Natural killer cell (primary cell): ENCODE measurements at regions not wholly inside any gene's neighbourhood (a gene's known extent, or its start where the extent isn't known, plus 50 kb on each side); places are given as distances from the start of the nearest gene placed in this dataset.

ENCODE experiments used
- ATAC-seq, 3 donors: fragments of 150-1000 bp in 2 of 3; fragments of 200-7000 bp in 1 of 3; cut with Tn5 transposase; 1 replicate in 1 of 3; 2 replicates in 2 of 3; pipeline ENCODE4 v1.10.0; 2021; ENCODE audit warnings: mild to moderate bottlenecking in 2 of 3, moderate library complexity in 2 of 3
- DNase-seq, 2 donors: peaks; one replicate each; pipeline versions ENCODE4 v3.0.0 to v3.0.0-alpha.2; 2013 to 2021; ENCODE audit warnings: mixed read lengths in 1 of 2
- H3K27ac ChIP-seq: one replicate; pipeline ENCODE4 v1.5.1; 2013; ENCODE audit warnings: mild to moderate bottlenecking, low read length
- H3K27me3 ChIP-seq: one replicate; pipeline ENCODE4 v1.6.1; 2013; ENCODE audit warnings: low read length; ENCODE audit not compliant: control insufficient read depth, insufficient read depth
- H3K36me3 ChIP-seq: one replicate; pipeline ENCODE4 v1.6.1; 2013; ENCODE audit warnings: low read length; ENCODE audit not compliant: control insufficient read depth, insufficient read depth
- H3K4me1 ChIP-seq: one replicate; pipeline ENCODE4 v1.6.1; 2013; ENCODE audit warnings: low read length; ENCODE audit not compliant: control insufficient read depth, insufficient read depth
- H3K4me3 ChIP-seq: one replicate; pipeline ENCODE4 v1.5.1; 2013; ENCODE audit warnings: low read length
- H3K9me3 ChIP-seq: one replicate; pipeline ENCODE4 v1.6.1; 2013; ENCODE audit warnings: low read length; ENCODE audit not compliant: control insufficient read depth, insufficient read depth
- H3K27ac Mint-ChIP-seq, 2 donors: one replicate each; pipeline ENCODE4 v1.8.0; 2022; ENCODE audit warnings: mild to moderate bottlenecking in 2 of 2, mixed read lengths in 2 of 2, moderate library complexity in 1 of 2
- H3K27me3 Mint-ChIP-seq, 2 donors: one replicate each; pipeline ENCODE4 v1.8.0; 2022; ENCODE audit warnings: low read depth in 2 of 2, mixed read lengths in 2 of 2
- H3K36me3 Mint-ChIP-seq: one replicate; pipeline ENCODE4 v1.8.0; 2022; ENCODE audit warnings: mixed read lengths
- H3K4me1 Mint-ChIP-seq, 2 donors: one replicate each; pipeline ENCODE4 v1.8.0; 2022; ENCODE audit warnings: mixed read lengths in 2 of 2
- H3K4me3 Mint-ChIP-seq: one replicate; pipeline ENCODE4 v1.8.0; 2022; ENCODE audit warnings: mild to moderate bottlenecking, moderate library complexity, mixed read lengths
- H3K9me3 Mint-ChIP-seq, 2 donors: one replicate each; pipeline ENCODE4 v1.8.0; 2022; ENCODE audit warnings: mixed read lengths in 2 of 2
- CTCF ChIP-seq: fragments of 200-600 bp; IDR thresholded peaks from one replicate; pipeline ENCODE4 v1.8.0; 2022; ENCODE audit warnings: antibody characterized with exemption
- WGBS: methylation state at CpG from one replicate; pipeline ENCODE4 v1.1.7; 2013; ENCODE audit warnings: missing lambda C conversion rate; ENCODE audit not compliant: insufficient coverage; 5-methylcytosine and 5-hydroxymethylcytosine counted together
- intact Hi-C: fragments of 100-400 bp; cut with micrococcal nuclease; formaldehyde crosslinking; loops from one replicate; pipeline ENCODE4 v1.14.2; 2022

GRCh38 chr2:39875914-39876267 lies 96.8 kb upstream of the THUMPD2 start:
- no peaks in the 10 kb centered on the region for H3K27me3 ChIP-seq
- no peaks in the 10 kb centered on the region for H3K36me3 ChIP-seq
- no peaks in the 10 kb centered on the region for H3K9me3 ChIP-seq
- TF ChIP-seq CTCF, result no peak
- H3K36me3 Mint-ChIP-seq, result no peaks in the 10 kb centered on the region
- no peaks in the 10 kb centered on the region for H3K4me1 ChIP-seq
- no peak for DNase-seq
- ATAC-seq, result no peak
- no peak overlapping the region for H3K4me3 Mint-ChIP-seq
- H3K9me3 Mint-ChIP-seq, result peaks cover 0 to 10% of the 10 kb centered on the region in 2 donors
- 94% methylated on average over 1 of the region's 1 CpG for WGBS
- H3K4me3 ChIP-seq, result no peak overlapping the region
- intact Hi-C loops, result no loop called here
- no peak overlapping the region for H3K27ac Mint-ChIP-seq
- no peak overlapping the region for H3K27ac ChIP-seq
- H3K4me1 Mint-ChIP-seq, result no peaks in the 10 kb centered on the region
- no peaks in the 10 kb centered on the region for H3K27me3 Mint-ChIP-seq

- no peak overlapping the region for H3K4me3 Mint-ChIP-seq
- intact Hi-C loops, result no loop called here
- Histone ChIP-seq H3K36me3 (no peaks in the 10 kb centered on the region), H3K27me3 (no peaks in the 10 kb centered on the region), H3K4me1 (no peaks in the 10 kb centered on the region), H3K9me3 (no peaks in the 10 kb centered on the region), H3K27ac (no peak overlapping the region), H3K4me3 (no peak overlapping the region)
- no peaks in the 10 kb centered on the region for H3K4me1 Mint-ChIP-seq
- H3K27me3 Mint-ChIP-seq, result peaks cover 0 to 4% of the 10 kb centered on the region in 2 donors
- ATAC-seq, result no peak
- H3K36me3 Mint-ChIP-seq, result no peaks in the 10 kb centered on the region
- H3K9me3 Mint-ChIP-seq, result peaks cover 0 to 10% of the 10 kb centered on the region in 2 donors
- DNase-seq, result no peak
- no peak for TF ChIP-seq CTCF
- H3K27ac Mint-ChIP-seq, result no peak overlapping the region
- WGBS, result 93% methylated on average over 5 of the region's 5 CpGs
Measured at GRCh38 chr2:39875182-39875913, 96.3 kb upstream of the THUMPD2 start.

- Mint-ChIP-seq H3K4me3 (no peak overlapping the region), H3K4me1 (no peaks in the 10 kb centered on the region), H3K9me3 (peaks cover 0 to 6% of the 10 kb centered on the region in 2 donors), H3K27ac (no peak overlapping the region), H3K27me3 (peaks cover 0 to 4% of the 10 kb centered on the region in 2 donors), H3K36me3 (no peaks in the 10 kb centered on the region)
- H3K27me3 ChIP-seq, result no peaks in the 10 kb centered on the region
- intact Hi-C loops, result no loop called here
- no peaks in the 10 kb centered on the region for H3K9me3 ChIP-seq
- DNase-seq (no peak), ATAC-seq (no peak)
- no peak overlapping the region for H3K4me3 ChIP-seq
- 73% methylated on average over 2 of the region's 4 CpGs for WGBS
- H3K27ac ChIP-seq, result no peak overlapping the region
- TF ChIP-seq CTCF, result no peak
- H3K36me3 ChIP-seq, result no peaks in the 10 kb centered on the region
- no peaks in the 10 kb centered on the region for H3K4me1 ChIP-seq
Measured at GRCh38 chr2:39874236-39874635, 95.2 kb upstream of the THUMPD2 start.

- ATAC-seq (no peak), DNase-seq (no peak)
- TF ChIP-seq CTCF, result no peak
- no peaks in the 10 kb centered on the region for H3K4me1 Mint-ChIP-seq
- 96% methylated on average over 2 of the region's 3 CpGs for WGBS
- peaks cover 0 to 4% of the 10 kb centered on the region in 2 donors for H3K27me3 Mint-ChIP-seq
- no peaks in the 10 kb centered on the region for H3K9me3 ChIP-seq
- H3K4me3 ChIP-seq, result no peak overlapping the region
- no peaks in the 10 kb centered on the region for H3K4me1 ChIP-seq
- H3K27ac ChIP-seq, result no peak overlapping the region
- H3K4me3 Mint-ChIP-seq, result no peak overlapping the region
- intact Hi-C loops, result no loop called here
- H3K36me3 Mint-ChIP-seq, result no peaks in the 10 kb centered on the region
- H3K27me3 ChIP-seq, result no peaks in the 10 kb centered on the region
- no peaks in the 10 kb centered on the region for H3K36me3 ChIP-seq
- H3K9me3 Mint-ChIP-seq, result peaks cover 0 to 4% of the 10 kb centered on the region in 2 donors
- no peak overlapping the region for H3K27ac Mint-ChIP-seq
Measured at GRCh38 chr2:39873586-39873985, 94.5 kb upstream of the THUMPD2 start.
